ENCODE measurements at regions not wholly inside any gene's neighbourhood (a gene's known extent, or its start where the extent isn't known, plus 50 kb on each side); places are given as distances from the start of the nearest gene placed in this dataset.
"Not testable (repeated sequence)": the region's sequence is repeated elsewhere in the genome, so short reads cannot be mapped to it uniquely, and the experiment has no call there.

- Histone ChIP-seq H3K9me3 (ENCODE audit: low read length) (no peaks in the 10 kb centered on the region), H2AFZ (ENCODE audit: low read depth, low read length) (no peak overlapping the region), H3K9ac (ENCODE audit: low read length) (no peak overlapping the region), H3K79me2 (replicated peaks; ENCODE audit: insufficient read depth, low read length) (no peaks in the 10 kb centered on the region), H4K20me1 (ENCODE audit: insufficient read depth) (no peaks in the 10 kb centered on the region), H3F3A (ENCODE audit: insufficient read depth, low read length, poor library complexity, severe bottlenecking) (no peaks in the 10 kb centered on the region), H3K4me3 (ENCODE audit: low read length) (no peak overlapping the region), H3K27ac (ENCODE audit: low read length) (no peak overlapping the region), H3K9me2 (ENCODE audit: insufficient read depth, low read length) (no peaks in the 10 kb centered on the region), H3K27me3 (ENCODE audit: insufficient read depth, low read depth, low read length) (no peaks in the 10 kb centered on the region), H3K4me2 (ENCODE audit: low read length) (no peak overlapping the region), H3K36me3 (ENCODE audit: insufficient read depth, low read length) (no peaks in the 10 kb centered on the region)
- TF ChIP-seq EP300 (conservative IDR thresholded peaks at IDR 0.05; ENCODE audit: poor library complexity, severe bottlenecking) (no peak), SMC3 (conservative IDR thresholded peaks at IDR 0.05; ENCODE audit: poor library complexity) (no peak)
Observed at GRCh38 chr2:183542606-183543005, 418.4 kb downstream of the NUP35 start.

DNA sequence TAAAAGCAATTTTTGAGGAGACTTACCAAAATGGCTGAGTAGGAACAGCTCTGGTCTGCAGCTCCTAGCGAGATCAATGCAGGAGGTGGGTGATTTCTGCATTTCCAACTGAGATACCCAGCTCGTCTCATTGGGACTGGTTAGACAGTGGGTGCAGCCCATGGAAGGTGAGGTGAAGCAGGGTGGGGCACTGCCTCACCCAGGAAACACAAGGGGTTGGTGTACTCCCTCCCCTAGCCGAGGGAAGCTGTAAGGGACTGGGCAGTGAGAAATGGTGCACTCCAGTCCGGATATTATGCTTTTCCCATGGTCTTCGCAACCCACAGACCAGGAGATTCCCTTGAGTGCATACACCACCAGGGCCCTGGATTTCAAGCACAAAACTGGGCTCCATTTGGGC, 419.0 kb downstream of the NUP35 start:
- H3K4me2 ChIP-seq (ENCODE audit: low read length): no peak overlapping the region
- no peak for TF ChIP-seq EZH2 (IDR thresholded peaks at IDR 0.05; ENCODE audit: borderline replicate concordance, insufficient read depth, low read length, poor library complexity, severe bottlenecking)

GRCh38 chr2:183543731-183544130, 419.5 kb downstream of the NUP35 start:
- no peak overlapping the region for H3K27ac ChIP-seq (ENCODE audit: low read length)

More for the DNA sequence above, 419.0 kb downstream of the NUP35 start:
- Histone ChIP-seq H4K20me1 (ENCODE audit: insufficient read depth) (no peaks in the 10 kb centered on the region), H3F3A (ENCODE audit: insufficient read depth, low read length, poor library complexity, severe bottlenecking) (no peaks in the 10 kb centered on the region), H3K36me3 (ENCODE audit: insufficient read depth, low read length) (no peaks in the 10 kb centered on the region), H3K9me2 (ENCODE audit: insufficient read depth, low read length) (no peaks in the 10 kb centered on the region), H3K9ac (ENCODE audit: low read length) (no peak overlapping the region), H3K79me2 (replicated peaks; ENCODE audit: insufficient read depth, low read length) (no peaks in the 10 kb centered on the region), H3K27ac (ENCODE audit: low read length) (no peak overlapping the region), H3K9me3 (ENCODE audit: low read length) (no peaks in the 10 kb centered on the region), H2AFZ (ENCODE audit: low read depth, low read length) (no peak overlapping the region), H3K27me3 (ENCODE audit: insufficient read depth, low read depth, low read length) (no peaks in the 10 kb centered on the region), H3K4me3 (ENCODE audit: low read length) (no peak overlapping the region)

DNA sequence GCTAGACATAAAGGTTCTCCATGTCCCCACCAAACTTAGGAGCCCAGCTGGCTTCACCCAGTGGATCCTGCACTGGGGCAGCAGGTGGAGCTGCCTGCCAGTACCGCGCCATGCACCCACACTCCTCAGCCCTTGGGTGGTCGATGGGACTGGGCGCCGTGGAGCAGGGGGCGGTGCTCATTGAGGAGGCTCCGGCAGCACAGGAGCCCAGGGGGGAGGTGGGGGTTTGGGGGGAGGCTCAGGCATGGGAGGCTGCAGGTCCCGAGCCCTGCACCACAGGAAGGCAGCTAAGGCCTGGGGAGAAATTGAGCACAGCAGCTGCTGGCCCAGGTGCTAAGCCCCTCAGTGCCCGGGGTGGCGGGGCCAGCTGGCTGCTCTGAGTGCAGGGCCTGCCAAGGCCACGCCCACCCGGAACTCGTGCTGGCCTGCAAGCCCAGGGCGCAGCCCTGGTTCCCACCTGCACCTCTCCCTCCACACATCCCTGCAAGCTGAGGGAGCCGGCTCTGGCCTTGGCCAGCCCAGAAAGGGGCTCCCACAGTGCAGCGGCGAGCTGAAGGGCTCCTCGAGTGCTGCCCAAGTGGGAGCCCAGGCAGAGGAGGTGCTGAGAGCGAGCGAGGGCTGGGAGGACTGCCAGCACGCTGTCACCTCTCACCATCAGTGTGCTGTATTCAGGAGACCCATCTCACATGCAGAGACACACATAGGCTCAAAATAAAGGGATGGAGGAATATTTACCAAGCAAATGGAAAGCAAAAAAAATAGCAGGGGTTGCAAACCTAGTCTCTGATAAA, 422.5 kb downstream of the NUP35 start:
- H3K9ac ChIP-seq (ENCODE audit: low read length); H3K4me2 ChIP-seq (ENCODE audit: low read length); H4K20me1 ChIP-seq (ENCODE audit: insufficient read depth); H3K79me2 ChIP-seq (replicated peaks; ENCODE audit: insufficient read depth, low read length); H3K4me3 ChIP-seq (ENCODE audit: low read length); H3K9me3 ChIP-seq (ENCODE audit: low read length); H3F3A ChIP-seq (ENCODE audit: insufficient read depth, low read length, poor library complexity, severe bottlenecking); H3K27me3 ChIP-seq (ENCODE audit: insufficient read depth, low read depth, low read length); H2AFZ ChIP-seq (ENCODE audit: low read depth, low read length); H3K9me2 ChIP-seq (ENCODE audit: insufficient read depth, low read length); H3K36me3 ChIP-seq (ENCODE audit: insufficient read depth, low read length); H3K27ac ChIP-seq (ENCODE audit: low read length): not testable (repeated sequence)

More at GRCh38 chr2:183543731-183544130, 419.5 kb downstream of the NUP35 start:
- H3K9ac ChIP-seq (ENCODE audit: low read length): no peak overlapping the region
- no peaks in the 10 kb centered on the region for H3K27me3 ChIP-seq (ENCODE audit: insufficient read depth, low read depth, low read length)
- no peak overlapping the region for H3K4me3 ChIP-seq (ENCODE audit: low read length)
- H4K20me1 ChIP-seq (ENCODE audit: insufficient read depth): no peaks in the 10 kb centered on the region
- H3K9me3 ChIP-seq (ENCODE audit: low read length): no peaks in the 10 kb centered on the region
- no peaks in the 10 kb centered on the region for H3K9me2 ChIP-seq (ENCODE audit: insufficient read depth, low read length)
- no peaks in the 10 kb centered on the region for H3F3A ChIP-seq (ENCODE audit: insufficient read depth, low read length, poor library complexity, severe bottlenecking)
- no peak for TF ChIP-seq SMC3 (conservative IDR thresholded peaks at IDR 0.05; ENCODE audit: poor library complexity)
- no peak for TF ChIP-seq EP300 (conservative IDR thresholded peaks at IDR 0.05; ENCODE audit: poor library complexity, severe bottlenecking)
- no peaks in the 10 kb centered on the region for H3K79me2 ChIP-seq (replicated peaks; ENCODE audit: insufficient read depth, low read length)
- H2AFZ ChIP-seq (ENCODE audit: low read depth, low read length): no peak overlapping the region
- H3K36me3 ChIP-seq (ENCODE audit: insufficient read depth, low read length): no peaks in the 10 kb centered on the region
- no peak overlapping the region for H3K4me2 ChIP-seq (ENCODE audit: low read length)

GRCh38 chr2:183552716-183553115, 428.5 kb downstream of the NUP35 start:
- H4K20me1 ChIP-seq (ENCODE audit: insufficient read depth): no peaks in the 10 kb centered on the region
- H3K4me3 ChIP-seq (ENCODE audit: low read length): no peak overlapping the region
- no peaks in the 10 kb centered on the region for H3F3A ChIP-seq (ENCODE audit: insufficient read depth, low read length, poor library complexity, severe bottlenecking)
- TF ChIP-seq SMC3 (conservative IDR thresholded peaks at IDR 0.05; ENCODE audit: poor library complexity) (no peak), CTCF (IDR thresholded peaks at IDR 0.05; ENCODE audit: poor library complexity, severe bottlenecking) (no peak), EZH2 (IDR thresholded peaks at IDR 0.05; ENCODE audit: borderline replicate concordance, insufficient read depth, low read length, poor library complexity, severe bottlenecking) (no peak), POLR2AphosphoS5 (IDR thresholded peaks at IDR 0.05) (no peak), TAF1 (IDR thresholded peaks at IDR 0.05; ENCODE audit: low read depth) (no peak), RAD21 (conservative IDR thresholded peaks at IDR 0.05) (no peak), REST (IDR thresholded peaks at IDR 0.05; ENCODE audit: borderline replicate concordance) (no peak), EP300 (conservative IDR thresholded peaks at IDR 0.05; ENCODE audit: poor library complexity, severe bottlenecking) (no peak)

More at GRCh38 chr2:183552716-183553115, 428.5 kb downstream of the NUP35 start:
- Histone ChIP-seq H3K27ac (ENCODE audit: low read length) (no peak overlapping the region), H3K9me3 (ENCODE audit: low read length) (no peaks in the 10 kb centered on the region), H2AFZ (ENCODE audit: low read depth, low read length) (no peak overlapping the region), H3K79me2 (replicated peaks; ENCODE audit: insufficient read depth, low read length) (no peaks in the 10 kb centered on the region), H3K9me2 (ENCODE audit: insufficient read depth, low read length) (no peaks in the 10 kb centered on the region), H3K27me3 (ENCODE audit: insufficient read depth, low read depth, low read length) (no peaks in the 10 kb centered on the region), H3K9ac (ENCODE audit: low read length) (no peak overlapping the region), H3K36me3 (ENCODE audit: insufficient read depth, low read length) (no peaks in the 10 kb centered on the region), H3K4me2 (ENCODE audit: low read length) (no peak overlapping the region)
